GM12891 (cell line): ENCODE measurements at regions not wholly inside any gene's neighbourhood (a gene's known extent, or its start where the extent isn't known, plus 50 kb on each side); places are given as distances from the start of the nearest gene placed in this dataset.

Experiments used
- DNase-seq: peaks from one replicate; pipeline ENCODE4 v3.0.0; 2011; ENCODE audit warnings: low spot score; ENCODE audit not compliant: insufficient read length
- FAIRE-seq: peaks from 2 replicates; lab custom pipeline; 2011; peaks lifted over from hg19 to GRCh38; lab: Jason Lieb, UNC
- PAX5 ChIP-seq: IDR thresholded peaks from 2 replicates; pipeline ENCODE4 v1.6.1; 2011; ENCODE audit warnings: low read length, moderate library complexity, mild to moderate bottlenecking; ENCODE audit not compliant: insufficient read depth, severe bottlenecking
- POLR2A ChIP-seq: IDR thresholded peaks from 2 replicates; pipeline ENCODE4 v1.6.1; 2011; ENCODE audit warnings: low read depth, low read length, control low read depth
- POLR2AphosphoS5 ChIP-seq: IDR thresholded peaks from 2 replicates; pipeline ENCODE4 v1.6.1; 2011; ENCODE audit warnings: low read depth, low read length, control low read depth
- POU2F2 ChIP-seq: IDR thresholded peaks from 2 replicates; pipeline ENCODE4 v1.6.1; 2011; ENCODE audit warnings: low read depth, mild to moderate bottlenecking, control low read depth, low read length, moderate library complexity
- SPI1 ChIP-seq: IDR thresholded peaks from 2 replicates; pipeline ENCODE4 v1.6.1; 2011; ENCODE audit warnings: low read depth, low read length, control low read depth
- TAF1 ChIP-seq: IDR thresholded peaks from 2 replicates; pipeline ENCODE4 v1.6.1; 2011; ENCODE audit warnings: low read depth, low read length, control low read depth

- no peak for DNase-seq
- no peak for TF ChIP-seq POLR2AphosphoS5
- TF ChIP-seq POLR2A: no peak
- TF ChIP-seq TAF1: no peak
- TF ChIP-seq SPI1: no peak
- TF ChIP-seq POU2F2: no peak
- TF ChIP-seq PAX5: no peak
- no peak for FAIRE-seq
Observed at GRCh38 chr18:40110455-40110854, 1844.6 kb upstream of the PIK3C3 start.

GRCh38 chr18:40109252-40110049, 1845.6 kb upstream of the PIK3C3 start:
- no peak for DNase-seq

GRCh38 chr18:40108596-40108995, 1846.4 kb upstream of the PIK3C3 start:
- FAIRE-seq: no peak
- no peak for DNase-seq

More at GRCh38 chr18:40109252-40110049, 1845.6 kb upstream of the PIK3C3 start:
- TF ChIP-seq SPI1: no peak
- no peak for TF ChIP-seq POLR2AphosphoS5
- no peak for TF ChIP-seq TAF1
- no peak for TF ChIP-seq PAX5
- no peak for TF ChIP-seq POLR2A
- no peak for TF ChIP-seq POU2F2
- no peak for FAIRE-seq

GRCh38 chr18:40102903-40103302, 1852.1 kb upstream of the PIK3C3 start:
- FAIRE-seq: no peak

More at GRCh38 chr18:40108596-40108995, 1846.4 kb upstream of the PIK3C3 start:
- TF ChIP-seq POU2F2 (no peak), TAF1 (no peak), PAX5 (no peak), POLR2AphosphoS5 (no peak), SPI1 (no peak), POLR2A (no peak)

GRCh38 chr18:40099641-40100040, 1855.4 kb upstream of the PIK3C3 start:
- FAIRE-seq (no peak), DNase-seq (no peak)
- TF ChIP-seq TAF1: no peak
- TF ChIP-seq POLR2AphosphoS5: no peak

More at GRCh38 chr18:40102903-40103302, 1852.1 kb upstream of the PIK3C3 start:
- DNase-seq: no peak
- TF ChIP-seq TAF1 (no peak), POU2F2 (no peak), POLR2AphosphoS5 (no peak), SPI1 (no peak), PAX5 (no peak), POLR2A (no peak)

- DNase-seq (no peak), FAIRE-seq (no peak)
- no peak for TF ChIP-seq POLR2A
- TF ChIP-seq SPI1: no peak
- TF ChIP-seq POLR2AphosphoS5: no peak
- TF ChIP-seq POU2F2: no peak
- TF ChIP-seq TAF1: no peak
- no peak for TF ChIP-seq PAX5
Observed at GRCh38 chr18:40096675-40097074, 1858.4 kb upstream of the PIK3C3 start.

GRCh38 chr18:40094441-40094840, 1860.6 kb upstream of the PIK3C3 start:
- DNase-seq: no peak
- no peak for FAIRE-seq
- TF ChIP-seq POLR2AphosphoS5 (no peak), PAX5 (no peak), POLR2A (no peak), TAF1 (no peak), POU2F2 (no peak), SPI1 (no peak)

GRCh38 chr18:40088130-40088529, 1866.9 kb upstream of the PIK3C3 start:
- no peak for TF ChIP-seq POU2F2
- no peak for TF ChIP-seq POLR2A
- TF ChIP-seq POLR2AphosphoS5: no peak
- no peak for TF ChIP-seq PAX5
- no peak for TF ChIP-seq TAF1
- TF ChIP-seq SPI1: no peak
- no peak for DNase-seq
- no peak for FAIRE-seq

GRCh38 chr18:40079786-40080185, 1875.2 kb upstream of the PIK3C3 start:
- no peak for DNase-seq
- FAIRE-seq: no peak

GRCh38 chr18:40075616-40076015, 1879.4 kb upstream of the PIK3C3 start:
- FAIRE-seq (no peak), DNase-seq (no peak)
- TF ChIP-seq POU2F2 (no peak), TAF1 (no peak), SPI1 (no peak), POLR2A (no peak), PAX5 (no peak), POLR2AphosphoS5 (no peak)

More at GRCh38 chr18:40079786-40080185, 1875.2 kb upstream of the PIK3C3 start:
- TF ChIP-seq SPI1 (no peak), PAX5 (no peak), POU2F2 (no peak), POLR2AphosphoS5 (no peak), TAF1 (no peak), POLR2A (no peak)
